ENCODE measurements at regions not wholly inside any gene's neighbourhood (a gene's known extent, or its start where the extent isn't known, plus 50 kb on each side); places are given as distances from the start of the nearest gene placed in this dataset.
"Not testable (repeated sequence)": the region's sequence is repeated elsewhere in the genome, so short reads cannot be mapped to it uniquely, and the experiment has no call there.

GRCh38 chr9:66152406-66152805, 415.5 kb downstream of the FOXD4L4 start:
- DNase-seq (ENCODE audit: low read depth): not testable (repeated sequence)

GRCh38 chr9:66153021-66153725, 416.2 kb downstream of the FOXD4L4 start:
- DNase-seq (ENCODE audit: low read depth): peak; percentile 0

- not testable (repeated sequence) for DNase-seq (ENCODE audit: low read depth)
Measured at GRCh38 chr9:66153971-66154691, 417.2 kb downstream of the FOXD4L4 start.

- DNase-seq (ENCODE audit: low read depth): not testable (repeated sequence)
Measured at GRCh38 chr9:66182316-66182715, 445.4 kb downstream of the FOXD4L4 start.

GRCh38 chr9:66183648-66184047, 446.7 kb downstream of the FOXD4L4 start:
- not testable (repeated sequence) for DNase-seq (ENCODE audit: low read depth)

- not testable (repeated sequence) for DNase-seq (ENCODE audit: low read depth)
Measured at GRCh38 chr9:66197199-66197598, 460.3 kb downstream of the FOXD4L4 start.

- not testable (repeated sequence) for DNase-seq (ENCODE audit: low read depth)
Measured at GRCh38 chr9:66198421-66198820, 461.5 kb downstream of the FOXD4L4 start.

GRCh38 chr9:66206617-66207016, 469.7 kb downstream of the FOXD4L4 start:
- not testable (repeated sequence) for DNase-seq (ENCODE audit: low read depth)

GRCh38 chr9:66207914-66208313, 471.0 kb downstream of the FOXD4L4 start:
- not testable (repeated sequence) for DNase-seq (ENCODE audit: low read depth)

- DNase-seq (ENCODE audit: low read depth): not testable (repeated sequence)
Measured at GRCh38 chr9:66244763-66245162, 507.8 kb downstream of the FOXD4L4 start.

GRCh38 chr9:66245481-66245880, 508.5 kb downstream of the FOXD4L4 start:
- not testable (repeated sequence) for DNase-seq (ENCODE audit: low read depth)

GRCh38 chr9:66257581-66257980, 520.6 kb downstream of the FOXD4L4 start:
- not testable (repeated sequence) for DNase-seq (ENCODE audit: low read depth)

GRCh38 chr9:66261576-66261975, 524.6 kb downstream of the FOXD4L4 start:
- not testable (repeated sequence) for DNase-seq (ENCODE audit: low read depth)

GRCh38 chr9:66263621-66264020, 526.7 kb downstream of the FOXD4L4 start:
- DNase-seq (ENCODE audit: low read depth): not testable (repeated sequence)

GRCh38 chr9:66264786-66265185, 527.8 kb downstream of the FOXD4L4 start:
- DNase-seq (ENCODE audit: low read depth): not testable (repeated sequence)

GRCh38 chr9:66266202-66266601, 529.3 kb downstream of the FOXD4L4 start:
- DNase-seq (ENCODE audit: low read depth): not testable (repeated sequence)

- DNase-seq (ENCODE audit: low read depth): not testable (repeated sequence)
Measured at GRCh38 chr9:66266856-66267430, 530.0 kb downstream of the FOXD4L4 start.

GRCh38 chr9:66267684-66268083, 530.7 kb downstream of the FOXD4L4 start:
- not testable (repeated sequence) for DNase-seq (ENCODE audit: low read depth)

GRCh38 chr9:66269024-66269423, 532.1 kb downstream of the FOXD4L4 start:
- not testable (repeated sequence) for DNase-seq (ENCODE audit: low read depth)

- not testable (repeated sequence) for DNase-seq (ENCODE audit: low read depth)
Measured at GRCh38 chr9:66269783-66270182, 532.8 kb downstream of the FOXD4L4 start.

GRCh38 chr9:66278809-66279208, 541.9 kb downstream of the FOXD4L4 start:
- not testable (repeated sequence) for DNase-seq (ENCODE audit: low read depth)
